HT1080 (cell line): ENCODE measurements at regions not wholly inside any gene's neighbourhood (a gene's known extent, or its start where the extent isn't known, plus 50 kb on each side); places are given as distances from the start of the nearest gene placed in this dataset.
"Not testable (repeated sequence)": the region's sequence is repeated elsewhere in the genome, so short reads cannot be mapped to it uniquely, and the experiment has no call there.

Experiments
- DNase-seq: peaks from one replicate; pipeline ENCODE4 v3.0.0-alpha.2; 2015; ENCODE audit warnings: low read depth

DNA sequence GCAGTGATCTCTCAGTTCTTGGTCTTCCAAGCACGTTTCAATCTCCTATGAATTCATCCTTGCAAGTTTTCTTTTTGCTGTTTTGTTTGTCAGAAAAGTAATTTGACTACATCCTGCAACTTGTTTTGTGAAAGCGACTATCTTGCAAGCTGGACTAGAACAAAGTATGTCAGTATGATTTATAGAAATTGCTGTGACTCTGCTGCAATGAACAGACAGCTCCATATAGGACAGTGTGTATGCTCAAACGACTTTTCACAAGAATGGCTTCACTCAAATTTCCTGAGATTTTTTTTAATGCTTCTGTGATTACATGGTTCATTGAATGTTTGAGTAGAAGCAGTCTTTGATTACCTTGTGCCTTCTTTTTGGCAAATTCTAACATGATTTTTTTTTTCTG is 123.5 kb upstream of the TRHDE start:
- no peak for DNase-seq

GRCh38 chr12:72162875-72163274 is 109.3 kb upstream of the TRHDE start:
- no peak for DNase-seq

DNA sequence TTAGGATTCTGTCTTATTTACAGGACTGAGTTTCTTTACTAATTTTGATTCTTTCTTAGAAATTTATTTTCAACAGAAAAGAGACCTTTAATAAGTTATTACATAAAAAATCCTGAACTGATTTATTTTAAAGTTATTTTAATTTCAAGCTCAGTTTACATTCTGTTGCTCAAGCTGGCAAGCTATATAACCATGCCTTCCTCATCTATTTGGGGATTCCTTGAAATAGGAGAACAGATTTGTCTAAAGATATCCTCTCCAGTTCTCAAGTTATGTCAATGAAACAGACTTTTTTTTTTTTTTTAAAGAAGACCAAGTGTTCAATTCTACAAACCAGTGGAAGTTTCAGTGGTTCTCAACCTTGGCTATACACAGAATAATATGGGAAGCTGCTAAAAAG is 103.3 kb upstream of the TRHDE start:
- DNase-seq: no peak

- DNase-seq: no peak
These were observed 98.2 kb upstream of the TRHDE start for GRCh38 chr12:72173974-72174373.

DNA sequence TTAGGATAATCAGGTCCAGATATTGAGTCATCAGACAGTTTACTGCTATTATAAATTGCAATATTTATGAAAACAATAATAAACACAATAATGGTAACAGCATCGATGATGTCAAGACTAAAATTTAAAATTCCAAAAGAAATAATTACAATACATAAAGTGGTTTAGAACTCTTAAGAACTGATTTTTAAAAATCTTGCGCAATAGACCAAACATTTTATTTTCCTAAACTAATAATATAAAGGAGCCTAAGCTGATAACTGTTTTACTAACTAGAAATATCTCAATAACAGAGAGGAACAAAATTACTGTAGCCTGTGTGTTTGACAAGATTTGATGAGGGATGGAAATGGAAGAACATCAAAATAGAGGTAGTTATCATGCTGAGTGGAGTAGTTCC is 93.9 kb upstream of the TRHDE start:
- no peak for DNase-seq

DNA sequence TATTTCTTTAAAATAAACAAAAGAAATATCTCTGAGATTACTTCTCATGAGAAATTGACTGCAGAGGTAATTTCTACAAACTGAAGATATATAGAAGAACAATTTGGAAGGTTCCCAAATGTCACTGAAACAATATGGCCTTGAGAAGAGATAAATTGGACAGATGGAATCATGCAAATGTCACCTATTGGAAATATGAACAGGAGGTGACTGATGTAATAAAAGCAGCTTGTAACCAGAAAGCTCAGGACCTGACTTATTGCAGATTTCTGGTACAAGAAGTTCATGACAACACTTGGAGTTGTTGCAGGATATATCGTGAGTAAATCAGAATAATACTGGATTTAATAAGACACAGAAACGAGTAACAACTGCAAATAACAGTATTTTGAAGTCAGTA is 93.3 kb upstream of the TRHDE start:
- no peak for DNase-seq

DNA sequence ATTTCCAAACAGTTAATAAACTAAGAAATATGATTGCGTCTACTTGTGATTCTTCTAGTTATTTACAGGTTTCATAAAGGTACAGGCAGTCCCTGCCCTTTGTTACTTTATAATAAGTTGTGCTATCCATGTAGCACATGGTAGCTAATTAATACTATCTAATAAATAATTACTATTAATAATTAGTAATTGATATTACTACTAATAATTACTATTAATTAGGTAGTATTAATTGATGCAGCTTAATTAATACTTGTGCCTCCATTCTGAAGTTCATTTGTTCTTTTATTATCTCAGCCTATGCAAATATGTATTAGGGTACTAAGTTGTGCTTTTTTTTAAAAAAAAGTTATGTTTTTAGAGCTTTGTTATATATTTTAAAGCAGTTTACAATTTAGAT is 92.3 kb upstream of the TRHDE start:
- no peak for DNase-seq

DNA sequence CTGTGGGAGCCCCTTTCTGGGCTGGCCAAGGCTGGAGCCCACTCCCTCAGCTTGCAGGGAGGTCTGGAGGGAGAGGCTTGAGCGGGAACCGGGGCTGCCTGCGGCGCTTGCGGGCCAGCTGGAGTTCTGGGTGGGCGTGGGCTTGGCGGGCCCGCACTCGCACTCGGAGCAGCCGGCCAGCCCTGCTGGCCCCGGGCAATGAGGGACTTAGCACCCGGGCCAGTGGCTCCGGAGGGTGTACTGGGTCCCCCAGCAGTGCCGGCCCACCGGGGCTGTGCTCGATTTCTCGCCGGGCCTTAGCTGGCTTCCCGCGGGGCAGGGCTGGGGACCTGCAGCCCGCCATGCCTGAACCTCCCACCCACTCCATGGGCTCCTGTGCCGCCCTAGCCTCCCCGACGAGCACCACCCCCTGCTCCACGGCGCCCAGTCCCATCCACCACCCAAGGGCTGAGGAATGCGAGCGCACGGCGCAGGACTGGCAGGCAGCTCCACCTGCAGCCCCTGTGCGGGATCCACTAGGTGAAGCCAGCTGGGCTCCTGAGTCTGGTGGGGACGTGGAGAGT is 87.1 kb upstream of the TRHDE start:
- DNase-seq: not testable (repeated sequence)

DNA sequence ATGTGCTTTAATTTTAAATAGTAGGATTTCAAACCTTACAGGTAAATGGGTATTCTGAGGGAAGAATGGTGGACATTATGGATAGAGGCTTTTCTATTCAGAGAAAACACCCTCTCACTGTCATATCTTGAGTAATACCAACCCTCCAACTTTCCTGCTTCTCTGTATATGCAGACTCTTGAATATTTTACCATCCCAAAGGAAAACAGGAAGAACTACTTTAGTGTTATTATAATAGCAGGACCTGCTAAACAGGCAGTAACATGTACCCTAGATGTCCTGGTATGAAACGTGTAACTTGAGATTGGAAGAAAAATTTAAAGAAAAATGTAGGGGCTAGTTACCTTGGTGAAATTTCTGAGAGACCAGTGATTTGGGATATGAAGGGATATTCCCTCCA is 82.9 kb upstream of the TRHDE start:
- DNase-seq: no peak

DNA sequence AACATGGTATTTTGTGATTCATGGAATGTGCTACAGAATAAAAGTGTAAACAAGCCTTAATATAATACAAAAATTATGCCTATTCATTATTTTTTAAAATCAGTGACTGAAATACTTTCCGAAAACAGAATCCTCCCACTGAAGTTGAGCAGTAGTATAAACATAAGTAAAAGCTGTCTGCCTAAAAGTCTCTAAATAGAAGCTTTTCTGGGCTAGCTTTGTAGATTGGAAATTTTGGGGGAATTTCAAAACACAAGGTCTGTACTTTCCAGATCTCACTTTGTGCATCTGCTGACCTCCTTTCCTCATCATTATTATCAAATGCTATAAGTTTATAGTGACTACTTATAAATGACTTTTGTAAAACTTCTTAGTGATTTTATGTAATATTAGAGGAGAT is 80.4 kb upstream of the TRHDE start:
- DNase-seq: no peak

DNA sequence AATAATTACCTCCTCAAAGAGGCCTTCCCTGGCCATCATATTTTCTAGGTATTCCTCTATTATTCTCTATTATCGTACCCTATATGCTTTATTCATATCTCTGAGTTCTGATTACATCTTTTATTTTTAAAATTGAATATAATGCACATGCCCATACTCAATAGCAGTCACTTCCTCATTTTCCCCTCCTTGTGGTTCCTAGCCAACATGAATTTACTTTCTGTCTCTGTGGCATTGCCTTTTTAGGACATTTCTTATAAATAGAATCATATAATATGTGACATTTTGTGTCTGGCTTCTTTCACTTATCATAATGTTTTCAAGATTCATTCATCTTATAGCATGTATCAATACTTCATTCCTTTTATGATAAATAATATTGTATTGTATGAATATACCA is 74.4 kb upstream of the TRHDE start:
- no peak for DNase-seq

DNA sequence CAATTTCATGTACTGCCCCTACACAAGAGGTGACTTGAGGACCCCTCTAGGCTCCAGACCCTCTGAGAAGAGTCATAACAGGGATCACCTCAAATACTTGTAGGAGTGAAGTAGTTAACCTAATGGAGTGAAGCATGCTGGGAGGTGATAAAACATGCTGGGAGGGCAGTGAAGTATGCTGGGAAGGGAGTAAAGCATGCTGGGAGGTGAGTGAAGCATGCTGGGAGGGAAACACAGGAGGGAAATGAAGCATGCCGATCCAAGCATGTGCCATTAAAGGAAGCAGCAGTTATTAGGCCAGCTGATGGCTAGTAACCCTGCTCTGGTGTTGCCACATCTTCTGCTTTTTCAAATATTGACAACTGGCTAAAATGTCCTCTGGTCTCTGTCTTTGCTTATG is 70.7 kb upstream of the TRHDE start:
- no peak for DNase-seq

DNA sequence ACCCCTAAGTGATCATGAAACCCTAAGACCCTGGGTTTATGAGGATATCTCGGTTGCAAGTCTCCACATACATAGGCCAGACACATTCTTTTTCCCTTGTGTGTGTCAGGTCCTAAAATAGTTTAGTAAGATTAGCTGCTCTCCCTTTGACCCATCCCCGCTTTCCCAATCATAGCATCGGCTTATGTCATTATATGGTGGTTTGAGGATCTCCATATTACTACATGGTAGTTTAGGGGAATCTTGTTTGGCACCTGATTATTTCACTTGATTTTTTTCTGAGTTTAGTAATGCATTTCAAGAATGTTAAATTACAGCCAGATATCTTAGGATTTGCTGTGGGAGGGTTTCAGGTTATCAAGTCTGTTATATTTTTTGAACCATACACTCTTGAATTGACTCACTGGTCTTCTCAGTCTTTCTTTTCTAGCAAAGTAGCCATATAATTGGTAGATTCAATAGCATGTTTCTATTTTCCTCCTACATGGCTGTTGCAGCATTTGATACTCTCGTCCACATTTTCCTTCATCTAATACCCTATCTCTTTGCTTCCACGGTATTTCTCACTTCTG is 68.3 kb upstream of the TRHDE start:
- no peak for DNase-seq

- no peak for DNase-seq
These were observed 65.1 kb upstream of the TRHDE start for GRCh38 chr12:72207079-72207478.

DNA sequence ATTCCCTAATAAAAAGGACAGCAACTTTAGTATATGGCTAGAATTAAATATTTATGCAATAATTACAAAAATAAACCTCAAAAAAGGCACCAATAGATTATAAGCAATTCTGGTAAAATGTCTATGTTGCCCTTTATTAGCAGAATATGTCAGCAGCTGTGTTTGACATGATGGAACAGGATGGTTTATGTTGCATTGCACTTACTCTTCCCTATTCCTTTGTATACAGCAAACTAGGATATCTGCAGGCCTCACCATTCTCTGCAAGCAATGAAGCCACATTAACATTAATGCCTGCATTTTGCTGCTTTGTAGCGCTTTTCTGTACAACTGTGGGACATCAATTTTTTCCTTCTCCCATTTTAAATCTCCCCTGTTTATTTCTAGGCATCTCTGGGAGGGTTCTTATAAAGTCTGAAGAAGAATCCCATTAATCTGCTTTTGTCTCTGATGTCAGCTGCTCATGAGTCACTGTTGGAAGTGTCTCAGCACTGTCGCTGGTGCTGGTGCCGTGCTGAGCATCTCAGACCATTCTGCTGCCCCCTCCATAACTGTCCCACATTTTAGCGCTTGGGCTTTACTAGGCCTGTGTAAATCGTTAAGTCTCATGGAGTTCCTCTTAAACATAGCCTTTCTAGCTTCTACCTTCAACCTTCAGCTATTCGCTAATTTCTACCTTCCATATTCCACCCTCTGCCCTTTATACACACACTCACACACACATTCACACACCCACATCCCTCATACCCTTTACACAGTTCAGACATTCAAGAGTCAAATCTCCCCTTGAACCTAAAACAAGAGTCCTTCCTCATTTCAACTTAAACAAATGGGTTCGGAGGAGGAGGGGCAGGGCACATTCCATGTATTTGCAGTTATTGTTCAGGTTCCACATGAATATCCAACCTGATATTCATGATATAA is 64.4 kb upstream of the TRHDE start:
- DNase-seq: no peak

GRCh38 chr12:72209086-72209485 is 63.1 kb upstream of the TRHDE start:
- DNase-seq: no peak

GRCh38 chr12:72214163-72214562 is 58.0 kb upstream of the TRHDE start:
- no peak for DNase-seq

GRCh38 chr12:72215287-72215686 is 56.9 kb upstream of the TRHDE start:
- DNase-seq: not testable (repeated sequence)

DNA sequence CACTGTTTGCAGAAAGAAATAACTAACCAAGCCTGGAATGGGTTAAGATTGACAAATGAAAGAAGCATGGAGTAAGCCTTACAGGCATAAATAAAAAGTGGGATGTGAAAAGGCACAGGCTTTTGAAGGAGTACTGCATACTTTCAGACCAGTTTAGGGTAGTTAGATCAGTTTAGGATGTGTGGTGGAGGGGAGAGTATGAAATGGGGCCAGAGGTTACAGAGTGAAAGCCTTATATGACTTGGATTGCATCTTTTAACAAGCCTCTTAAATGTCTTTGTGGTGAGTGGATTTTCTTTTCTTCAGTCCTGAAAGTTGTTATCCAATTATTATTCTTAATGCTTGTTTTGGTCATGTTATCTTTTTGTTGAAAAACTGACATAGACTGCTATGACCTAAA is 52.2 kb upstream of the TRHDE start:
- no peak for DNase-seq
